H1 (cell line): ENCODE measurements at regions not wholly inside any gene's neighbourhood (a gene's known extent, or its start where the extent isn't known, plus 50 kb on each side); places are given as distances from the start of the nearest gene placed in this dataset.

ENCODE experiments used
- CTCF ChIA-PET: fragments of 300-600 bp; sonication (Branson Sonifier 250); formaldehyde crosslinking; loops from one replicate; lab custom pipeline; 2021; ENCODE audit not compliant: partially characterized antibody; lab: Charles Lee
- POLR2A ChIA-PET: fragments of 300-600 bp; sonication (Branson Sonifier 250); formaldehyde crosslinking; loops from one replicate; lab custom pipeline; 2021; ENCODE audit warnings: inconsistent platforms; ENCODE audit not compliant: partially characterized antibody; lab: Charles Lee
- DNase-seq, 2 experiments: peaks; one replicate each; pipeline versions ENCODE4 v3.0.0 to v3.0.0-alpha.2; 2010 to 2022; ENCODE audit warnings: low spot score in 2 of 2, low read depth in 1 of 2, mixed read lengths in 1 of 2
- FAIRE-seq: peaks from 2 replicates; lab custom pipeline; 2011; peaks lifted over from hg19 to GRCh38; lab: Jason Lieb, UNC
- H2AFZ ChIP-seq: 2 replicates; pipeline ENCODE4 v1.8.1; 2012; ENCODE audit warnings: low read length, inconsistent platforms
- H2AK5ac ChIP-seq: 2 replicates; pipeline ENCODE4 v1.6.1; 2013; ENCODE audit warnings: low read depth, low read length
- H2BK120ac ChIP-seq: replicated peaks from 2 replicates; pipeline ENCODE3; 2013; ENCODE audit warnings: low read depth, low read length, inconsistent platforms
- H2BK12ac ChIP-seq: 2 replicates; pipeline ENCODE4 v1.6.1; 2013; ENCODE audit warnings: low read depth, low read length
- H2BK15ac ChIP-seq: 2 replicates; pipeline ENCODE4 v1.6.1; 2013; ENCODE audit warnings: low read length
- H2BK20ac ChIP-seq: 2 replicates; pipeline ENCODE4 v1.6.1; 2013; ENCODE audit warnings: low read length
- H2BK5ac ChIP-seq: 2 replicates; pipeline ENCODE4 v1.6.1; 2013; ENCODE audit warnings: low read depth, low read length
- H3K14ac ChIP-seq: 2 replicates; pipeline ENCODE4 v1.6.1; 2013; ENCODE audit warnings: inconsistent platforms; ENCODE audit not compliant: insufficient read length
- H3K18ac ChIP-seq: 2 replicates; pipeline ENCODE4 v1.6.1; 2013; ENCODE audit warnings: low read length; ENCODE audit errors: extremely low read depth
- H3K23ac ChIP-seq: 2 replicates; pipeline ENCODE4 v1.6.1; 2013; ENCODE audit warnings: inconsistent platforms; ENCODE audit not compliant: insufficient read length
- H3K23me2 ChIP-seq: 2 replicates; pipeline ENCODE4 v1.6.1; 2013; ENCODE audit warnings: low read depth, low read length
- H3K27ac ChIP-seq: 2 replicates; pipeline ENCODE4 v1.6.1; 2011; ENCODE audit warnings: low read depth, low read length, inconsistent platforms
- H3K27me3 ChIP-seq, 4 experiments: replicated peaks in 1 of 4; 1 replicate in 1 of 4; 2 replicates in 3 of 4; pipeline versions ENCODE4 v1.6.1 to v1.8.1; 2011 to 2013; ENCODE audit warnings: low read length in 3 of 4, mild to moderate bottlenecking in 3 of 4, inconsistent platforms in 2 of 4, mixed read lengths in 2 of 4, moderate library complexity in 1 of 4; ENCODE audit not compliant: control insufficient read depth in 3 of 4, insufficient read depth in 3 of 4; ENCODE audit errors: extremely low read depth in 1 of 4
- H3K36me3 ChIP-seq, 4 experiments: 2 replicates each; pipeline versions ENCODE4 v1.6.1 to v1.8.1; 2011 to 2013; ENCODE audit warnings: mild to moderate bottlenecking in 4 of 4, low read length in 3 of 4, moderate library complexity in 2 of 4, control low read depth in 1 of 4, inconsistent platforms in 1 of 4; ENCODE audit not compliant: insufficient read depth in 4 of 4, control insufficient read depth in 2 of 4
- H3K4ac ChIP-seq: replicated peaks from 2 replicates; pipeline ENCODE3; 2013; ENCODE audit warnings: low read length, low read depth, mixed read lengths, inconsistent platforms; ENCODE audit not compliant: insufficient read length
- H3K4me1 ChIP-seq, 4 experiments: replicated peaks in 1 of 4; 1 replicate in 1 of 4; 2 replicates in 3 of 4; pipeline versions ENCODE4 v1.6.1 to v1.8.1; 2011 to 2013; ENCODE audit warnings: low read length in 3 of 4, inconsistent platforms in 2 of 4, mixed read lengths in 1 of 4; ENCODE audit not compliant: insufficient read depth in 4 of 4, control insufficient read depth in 3 of 4
- H3K4me2 ChIP-seq, 2 experiments: 2 replicates each; pipeline versions ENCODE4 v1.6.1 to v1.8.1; 2011 to 2013; ENCODE audit warnings: low read depth in 2 of 2, low read length in 2 of 2, control low read depth in 1 of 2, inconsistent platforms in 1 of 2, mild to moderate bottlenecking in 1 of 2; ENCODE audit not compliant: insufficient read depth in 1 of 2
- H3K4me3 ChIP-seq, 4 experiments: fragments of 200-600, 300-600 bp in 1 of 4; sonication (generic), shearing (Covaris generic), sonication (Bioruptor Twin) in 1 of 4; 2 replicates each; pipeline versions ENCODE4 v1.5.1 to v1.8.1; 2011 to 2016; ENCODE audit warnings: low read length in 4 of 4, low read depth in 3 of 4, control low read depth in 2 of 4, inconsistent platforms in 2 of 4, mild to moderate bottlenecking in 2 of 4, mixed read lengths in 1 of 4, moderate library complexity in 1 of 4; ENCODE audit not compliant: insufficient read depth in 2 of 4; ENCODE audit errors: extremely low read depth in 1 of 4
- H3K56ac ChIP-seq: replicated peaks from 2 replicates; pipeline ENCODE3; 2013; ENCODE audit warnings: low read depth, mild to moderate bottlenecking, mixed read lengths, low read length, inconsistent platforms; ENCODE audit not compliant: insufficient read length
- H3K79me1 ChIP-seq: 2 replicates; pipeline ENCODE4 v1.6.1; 2013; ENCODE audit warnings: low read depth, low read length, control low read depth
- H3K79me2 ChIP-seq, 2 experiments: 2 replicates each; pipeline versions ENCODE4 v1.6.1 to v1.8.1; 2012 to 2013; ENCODE audit warnings: low read length in 2 of 2, mild to moderate bottlenecking in 2 of 2, inconsistent platforms in 1 of 2; ENCODE audit not compliant: insufficient read depth in 2 of 2, control insufficient read depth in 1 of 2
- H3K9ac ChIP-seq, 4 experiments: replicated peaks in 1 of 4; 1 replicate in 1 of 4; 2 replicates in 3 of 4; pipeline versions ENCODE4 v1.6.1 to v1.8.1; 2011 to 2013; ENCODE audit warnings: low read depth in 3 of 4, low read length in 3 of 4, control low read depth in 2 of 4, mild to moderate bottlenecking in 2 of 4, moderate library complexity in 2 of 4, inconsistent platforms in 1 of 4; ENCODE audit errors: extremely low read depth in 1 of 4
- H3K9me3 ChIP-seq, 2 experiments: 2 replicates each; pipeline versions ENCODE4 v1.6.1 to v1.8.1; 2012 to 2013; ENCODE audit warnings: mild to moderate bottlenecking in 2 of 2, moderate library complexity in 2 of 2, control low read depth in 1 of 2, inconsistent platforms in 1 of 2, low read depth in 1 of 2, low read length in 1 of 2, mixed read lengths in 1 of 2; ENCODE audit not compliant: insufficient read depth in 2 of 2
- H4K20me1 ChIP-seq, 2 experiments: replicated peaks in 1 of 2; 2 replicates each; pipeline versions ENCODE3 to v1.8.1; 2011 to 2013; ENCODE audit warnings: inconsistent platforms in 2 of 2, low read length in 2 of 2, mild to moderate bottlenecking in 1 of 2; ENCODE audit not compliant: insufficient read depth in 2 of 2, control insufficient read depth in 1 of 2
- H4K5ac ChIP-seq: 2 replicates; pipeline ENCODE4 v1.6.1; 2013; ENCODE audit warnings: low read length, low read depth, mixed read lengths, inconsistent platforms; ENCODE audit not compliant: insufficient read length
- H4K8ac ChIP-seq: 2 replicates; pipeline ENCODE4 v1.8.0; 2013; ENCODE audit warnings: mild to moderate bottlenecking, moderate library complexity, low read length, inconsistent platforms; ENCODE audit not compliant: insufficient read depth; ENCODE audit errors: extremely low read depth
- H4K91ac ChIP-seq: replicated peaks from 2 replicates; pipeline ENCODE3; 2013; ENCODE audit warnings: low read length, mixed read lengths, inconsistent platforms; ENCODE audit not compliant: insufficient read length
- CEBPB ChIP-seq: IDR thresholded peaks from 2 replicates; pipeline ENCODE4 v1.6.1; 2012; ENCODE audit warnings: low read depth, low read length
- KDM5A ChIP-seq: fragments of 200-600 bp; IDR thresholded peaks from 2 replicates; pipeline ENCODE4 v1.7.1; 2012; ENCODE audit warnings: mild to moderate bottlenecking, low read length, inconsistent platforms, mixed read lengths
- NANOG ChIP-seq: IDR thresholded peaks from 2 replicates; pipeline ENCODE4 v1.6.1; 2011; ENCODE audit warnings: low read length, low read depth, mild to moderate bottlenecking, inconsistent platforms; ENCODE audit not compliant: insufficient read depth, poor library complexity, severe bottlenecking
- RXRA ChIP-seq: IDR thresholded peaks from 2 replicates; pipeline ENCODE4 v1.6.1; 2011; ENCODE audit warnings: low read depth, mild to moderate bottlenecking, low read length, moderate library complexity; ENCODE audit not compliant: insufficient read depth
- SIN3A ChIP-seq, 2 experiments: IDR thresholded peaks in 1 of 2; conservative IDR thresholded peaks in 1 of 2; 2 replicates each; pipeline ENCODE4 v1.6.1; 2011 to 2012; ENCODE audit warnings: low read length in 2 of 2, improper control_type of control experiment in 1 of 2, low read depth in 1 of 2, mild to moderate bottlenecking in 1 of 2
- SIRT6 ChIP-seq: IDR thresholded peaks from one replicate; pipeline ENCODE4 v1.7.1; 2012; ENCODE audit warnings: low read length, inconsistent platforms
- TAF7 ChIP-seq: optimal IDR thresholded peaks from 2 replicates; pipeline ENCODE3; 2011; ENCODE audit warnings: low read depth, mild to moderate bottlenecking, inconsistent platforms, low read length, moderate library complexity, borderline replicate concordance
- WGBS, 2 experiments: shearing (Covaris generic) in 1 of 2; methylation state at CpG; one replicate each; pipeline versions ENCODE4 v1.1.6 to v1.1.7; 2013 to 2015; ENCODE audit warnings: low lambda C conversion rate in 2 of 2, mixed read lengths in 2 of 2, inconsistent platforms in 1 of 2, low coverage in 1 of 2, missing lambda C conversion rate in 1 of 2; ENCODE audit not compliant: insufficient replicate concordance in 2 of 2, insufficient coverage in 1 of 2, insufficient read length in 1 of 2; ENCODE audit errors: extremely low coverage in 1 of 2, missing lambda C conversion rate in 1 of 2; 5-methylcytosine and 5-hydroxymethylcytosine counted together
- TF ChIP-seq, protein P1 (sequence below): IDR thresholded peaks from 2 replicates; pipeline ENCODE4 v1.6.1; 2011; ENCODE audit warnings: low read depth, mild to moderate bottlenecking, low read length; ENCODE audit not compliant: insufficient read depth

GRCh38 chr7:10718768-10719167, 254.9 kb upstream of the PHF14 start:
- POLR2A ChIA-PET: no interaction called here
- H3K27ac ChIP-seq: no peak overlapping the region
- no peaks in the 10 kb centered on the region for H3K79me2 ChIP-seq
- DNase-seq (no peak), FAIRE-seq (no peak)
- no peak overlapping the region for H3K23ac ChIP-seq
- no peaks in the 10 kb centered on the region for H4K20me1 ChIP-seq
- no peaks in the 10 kb centered on the region for H3K27me3 ChIP-seq
- H2BK12ac ChIP-seq: no peak overlapping the region
- H2AK5ac ChIP-seq: no peak overlapping the region
- no peak overlapping the region for H2BK20ac ChIP-seq
- H4K91ac ChIP-seq: no peak overlapping the region
- H3K23me2 ChIP-seq: no peaks in the 10 kb centered on the region
- H3K4ac ChIP-seq: no peak overlapping the region
- no peaks in the 10 kb centered on the region; a peak in 1 of 7 replicates for H3K4me1 ChIP-seq
- no peaks in the 10 kb centered on the region for H3K79me1 ChIP-seq
- no peak overlapping the region for H2AFZ ChIP-seq
- no peak overlapping the region for H3K14ac ChIP-seq
- no peak overlapping the region for H3K4me3 ChIP-seq
- TF ChIP-seq, protein P1, sequence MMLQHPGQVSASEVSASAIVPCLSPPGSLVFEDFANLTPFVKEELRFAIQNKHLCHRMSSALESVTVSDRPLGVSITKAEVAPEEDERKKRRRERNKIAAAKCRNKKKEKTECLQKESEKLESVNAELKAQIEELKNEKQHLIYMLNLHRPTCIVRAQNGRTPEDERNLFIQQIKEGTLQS: no peak
- TF ChIP-seq NANOG: no peak
- TF ChIP-seq SIRT6: no peak
- no peak for TF ChIP-seq RXRA
- TF ChIP-seq SIN3A (conservative IDR thresholded peaks at IDR 0.05 in 1 of 2, IDR thresholded peaks at IDR 0.05 in 1 of 2; ENCODE audit: low read depth in 1 of 2, low read length in 2 of 2): no peak
- no peak for TF ChIP-seq TAF7
- no peak for TF ChIP-seq CEBPB
- no peak for TF ChIP-seq KDM5A
- no peak overlapping the region for H3K4me2 ChIP-seq
- no peak overlapping the region for H2BK120ac ChIP-seq
- H3K36me3 ChIP-seq: no peaks in the 10 kb centered on the region
- no peak overlapping the region for H3K9ac ChIP-seq
- H2BK15ac ChIP-seq: no peak overlapping the region
- H4K5ac ChIP-seq: no peak overlapping the region
- H3K56ac ChIP-seq: no peak overlapping the region
- H2BK5ac ChIP-seq: no peak overlapping the region
- WGBS, 2 experiments: 94% methylated on average over 5 of the region's 5 CpGs; no CpG with 5 or more reads in 1 of the 2 experiments
- no peaks in the 10 kb centered on the region for H3K9me3 ChIP-seq
- no peak overlapping the region for H3K18ac ChIP-seq
- CTCF ChIA-PET: interaction anchor here (0.9 kb wide), 1 partner anchor 23 kb away, joined by 4 read pairs; no protein-coding TSS in a partner anchor
- no peak overlapping the region for H4K8ac ChIP-seq
